ENCODE measurements at regions not wholly inside any gene's neighbourhood (a gene's known extent, or its start where the extent isn't known, plus 50 kb on each side); places are given as distances from the start of the nearest gene placed in this dataset.

GRCh38 chr13:73996569-73996968 lies 137.6 kb downstream of the KLF12 start:
- TF ChIP-seq CTCF (conservative IDR thresholded peaks at IDR 0.05; ENCODE audit: low read length) (no peak), EZH2phosphoT487 (IDR thresholded peaks at IDR 0.05; ENCODE audit: borderline replicate concordance, low read depth, low read length) (no peak)
